ENCODE measurements at regions not wholly inside any gene's neighbourhood (a gene's known extent, or its start where the extent isn't known, plus 50 kb on each side); places are given as distances from the start of the nearest gene placed in this dataset.

- TF ChIP-seq EP300 (conservative IDR thresholded peaks at IDR 0.05; ENCODE audit: poor library complexity, severe bottlenecking) (no peak), POLR2AphosphoS5 (IDR thresholded peaks at IDR 0.05) (no peak), CTCF (IDR thresholded peaks at IDR 0.05; ENCODE audit: poor library complexity, severe bottlenecking) (no peak), RAD21 (conservative IDR thresholded peaks at IDR 0.05) (no peak), MXI1 (conservative IDR thresholded peaks at IDR 0.05; ENCODE audit: poor library complexity, severe bottlenecking) (no peak), EZH2 (IDR thresholded peaks at IDR 0.05; ENCODE audit: borderline replicate concordance, insufficient read depth, low read length, poor library complexity, severe bottlenecking) (no peak)
Measured at GRCh38 chr4:81903212-81903611, 431.5 kb upstream of the RASGEF1B start.
